Hepatocyte (in vitro differentiated cells): ENCODE measurements at regions not wholly inside any gene's neighbourhood (a gene's known extent, or its start where the extent isn't known, plus 50 kb on each side); places are given as distances from the start of the nearest gene placed in this dataset.

Experiments
- EZH2 ChIP-seq: fragments of 200-600 bp; sonication (generic); IDR thresholded peaks from 2 replicates; pipeline ENCODE4 v1.6.1; 2016; ENCODE audit warnings: antibody characterized with exemption, mild to moderate bottlenecking, borderline replicate concordance
- TF ChIP-seq, protein P1 (sequence below): fragments of 200-600 bp; sonication (generic); IDR thresholded peaks from 2 replicates; pipeline ENCODE4 v1.5.1; 2016; ENCODE audit warnings: antibody characterized with exemption, mild to moderate bottlenecking; ENCODE audit not compliant: poor library complexity

DNA sequence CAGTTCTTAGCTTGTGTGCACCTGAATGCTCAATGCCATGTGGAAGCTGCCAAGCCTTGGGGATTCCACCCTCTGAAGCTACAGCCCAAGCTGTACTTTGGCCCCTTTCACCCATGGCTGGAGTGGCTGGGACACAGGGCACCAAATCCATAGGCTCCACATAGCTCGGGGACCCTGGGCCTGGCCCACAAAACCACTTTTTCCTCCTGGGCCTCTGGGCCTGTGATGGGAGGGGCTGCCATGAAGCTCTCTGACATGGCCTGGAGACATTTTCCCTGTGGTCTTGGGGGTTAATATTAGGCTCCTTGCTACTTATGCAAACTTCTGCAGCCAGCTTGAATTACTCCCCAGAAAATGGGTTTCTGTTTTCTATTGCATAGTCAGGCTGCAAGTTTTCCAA, 579.9 kb downstream of the MATN1 start:
- TF ChIP-seq, protein P1, sequence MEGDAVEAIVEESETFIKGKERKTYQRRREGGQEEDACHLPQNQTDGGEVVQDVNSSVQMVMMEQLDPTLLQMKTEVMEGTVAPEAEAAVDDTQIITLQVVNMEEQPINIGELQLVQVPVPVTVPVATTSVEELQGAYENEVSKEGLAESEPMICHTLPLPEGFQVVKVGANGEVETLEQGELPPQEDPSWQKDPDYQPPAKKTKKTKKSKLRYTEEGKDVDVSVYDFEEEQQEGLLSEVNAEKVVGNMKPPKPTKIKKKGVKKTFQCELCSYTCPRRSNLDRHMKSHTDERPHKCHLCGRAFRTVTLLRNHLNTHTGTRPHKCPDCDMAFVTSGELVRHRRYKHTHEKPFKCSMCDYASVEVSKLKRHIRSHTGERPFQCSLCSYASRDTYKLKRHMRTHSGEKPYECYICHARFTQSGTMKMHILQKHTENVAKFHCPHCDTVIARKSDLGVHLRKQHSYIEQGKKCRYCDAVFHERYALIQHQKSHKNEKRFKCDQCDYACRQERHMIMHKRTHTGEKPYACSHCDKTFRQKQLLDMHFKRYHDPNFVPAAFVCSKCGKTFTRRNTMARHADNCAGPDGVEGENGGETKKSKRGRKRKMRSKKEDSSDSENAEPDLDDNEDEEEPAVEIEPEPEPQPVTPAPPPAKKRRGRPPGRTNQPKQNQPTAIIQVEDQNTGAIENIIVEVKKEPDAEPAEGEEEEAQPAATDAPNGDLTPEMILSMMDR: no peak
- no peak for TF ChIP-seq EZH2
